ENCODE measurements at regions not wholly inside any gene's neighbourhood (a gene's known extent, or its start where the extent isn't known, plus 50 kb on each side); places are given as distances from the start of the nearest gene placed in this dataset.
A peak's percentile ranks its signal among the peaks of the same experiment; 100 is the strongest.

DNA sequence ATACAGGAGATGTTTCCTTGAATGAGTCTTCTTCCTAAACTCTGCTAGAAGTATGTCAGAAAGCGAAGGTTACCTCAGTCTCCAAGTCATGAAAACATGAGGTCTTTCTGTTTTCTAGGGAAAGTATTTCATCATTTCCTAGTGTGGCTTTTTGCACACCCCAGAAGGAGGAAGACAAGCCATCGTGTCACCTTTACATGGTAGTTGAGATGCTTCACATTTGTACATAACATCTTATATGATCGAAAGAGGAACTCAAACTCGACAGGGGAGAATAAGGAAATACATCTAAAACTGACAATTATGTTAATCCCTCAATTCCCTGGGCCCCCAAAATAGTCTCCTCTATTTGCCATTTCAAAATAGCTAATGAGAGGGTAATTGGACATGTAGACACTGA is 214.1 kb upstream of the PLEKHG7 start:
- Histone ChIP-seq H3K4ac (ENCODE audit: low read depth in 1 of 2, low read length in 2 of 2) (no peak overlapping the region), H3K36me3 (ENCODE audit: control insufficient read depth in 1 of 2, insufficient read depth in 2 of 2, low read depth in 1 of 2, low read length in 2 of 2) (no peaks in the 10 kb centered on the region), H2BK15ac (ENCODE audit: low read depth, poor library complexity, severe bottlenecking) (no peak overlapping the region), H3K14ac (ENCODE audit: low read length in 2 of 2) (no peak overlapping the region), H2BK12ac (ENCODE audit: low read length in 2 of 2) (no peak overlapping the region), H2BK5ac (ENCODE audit: low read depth, low read length, poor library complexity, severe bottlenecking) (no peak overlapping the region), H3K79me1 (replicated peaks; ENCODE audit: low read length, poor library complexity, severe bottlenecking) (no peaks in the 10 kb centered on the region), H2AK5ac (ENCODE audit: low read length, severe bottlenecking) (no peak overlapping the region), H3K4me2 (ENCODE audit: low read length, poor library complexity, severe bottlenecking) (no peak overlapping the region), H3K23ac (ENCODE audit: low read length in 2 of 2) (no peak overlapping the region), H4K8ac (ENCODE audit: low read length) (no peak overlapping the region), H3K27ac (ENCODE audit: low read length, poor library complexity, severe bottlenecking) (no peak overlapping the region), H3K27me3 (ENCODE audit: control insufficient read depth in 1 of 2, insufficient read depth in 1 of 2, low read length in 2 of 2) (no peaks in the 10 kb centered on the region), H3K4me3 (ENCODE audit: insufficient read depth in 1 of 2, low read depth in 1 of 2, low read length in 2 of 2) (no peak overlapping the region), H3K18ac (ENCODE audit: low read depth in 1 of 2, low read length in 2 of 2) (no peak overlapping the region), H3K9ac (ENCODE audit: low read length) (no peak overlapping the region), H2AFZ (ENCODE audit: low read depth, low read length) (no peak overlapping the region), H4K91ac (ENCODE audit: low read length) (no peak overlapping the region), H2BK120ac (ENCODE audit: low read depth, low read length) (no peak overlapping the region), H3K9me3 (ENCODE audit: control insufficient read depth, low read length) (peaks cover 6% of the 10 kb centered on the region), H3K4me1 (ENCODE audit: control insufficient read depth, insufficient read depth, low read depth, low read length) (no peaks in the 10 kb centered on the region)
- 100% methylated on average over 1 of the region's 4 CpGs for WGBS
- no peak for DNase-seq

- Histone ChIP-seq H2AFZ (ENCODE audit: low read depth, low read length) (no peak overlapping the region), H2BK12ac (ENCODE audit: low read length in 2 of 2) (no peak overlapping the region), H3K23ac (ENCODE audit: low read length in 2 of 2) (no peak overlapping the region), H3K9me3 (ENCODE audit: control insufficient read depth, low read length) (peaks cover 6% of the 10 kb centered on the region), H3K14ac (ENCODE audit: low read length in 2 of 2) (no peak overlapping the region), H3K4me1 (ENCODE audit: control insufficient read depth, insufficient read depth, low read depth, low read length) (no peaks in the 10 kb centered on the region), H2AK5ac (ENCODE audit: low read length, severe bottlenecking) (no peak overlapping the region), H2BK15ac (ENCODE audit: low read depth, poor library complexity, severe bottlenecking) (no peak overlapping the region), H4K8ac (ENCODE audit: low read length) (no peak overlapping the region), H3K79me1 (replicated peaks; ENCODE audit: low read length, poor library complexity, severe bottlenecking) (no peaks in the 10 kb centered on the region), H3K4me3 (ENCODE audit: insufficient read depth in 1 of 2, low read depth in 1 of 2, low read length in 2 of 2) (no peak overlapping the region), H3K27me3 (ENCODE audit: control insufficient read depth in 1 of 2, insufficient read depth in 1 of 2, low read length in 2 of 2) (no peaks in the 10 kb centered on the region), H4K91ac (ENCODE audit: low read length) (no peak overlapping the region), H2BK120ac (ENCODE audit: low read depth, low read length) (no peak overlapping the region), H3K27ac (ENCODE audit: low read length, poor library complexity, severe bottlenecking) (no peak overlapping the region), H3K4me2 (ENCODE audit: low read length, poor library complexity, severe bottlenecking) (no peak overlapping the region), H2BK5ac (ENCODE audit: low read depth, low read length, poor library complexity, severe bottlenecking) (no peak overlapping the region), H3K36me3 (ENCODE audit: control insufficient read depth in 1 of 2, insufficient read depth in 2 of 2, low read depth in 1 of 2, low read length in 2 of 2) (no peaks in the 10 kb centered on the region), H3K9ac (ENCODE audit: low read length) (no peak overlapping the region), H3K18ac (ENCODE audit: low read depth in 1 of 2, low read length in 2 of 2) (no peak overlapping the region), H3K4ac (ENCODE audit: low read depth in 1 of 2, low read length in 2 of 2) (no peak overlapping the region)
- DNase-seq, result no peak
Observed at GRCh38 chr12:92487138-92487485, 215.7 kb upstream of the PLEKHG7 start.

GRCh38 chr12:92486443-92487137 is 216.2 kb upstream of the PLEKHG7 start:
- Histone ChIP-seq H3K9ac (ENCODE audit: low read length) (no peak overlapping the region), H3K14ac (ENCODE audit: low read length in 2 of 2) (no peak overlapping the region), H2BK5ac (ENCODE audit: low read depth, low read length, poor library complexity, severe bottlenecking) (no peak overlapping the region), H3K79me1 (replicated peaks; ENCODE audit: low read length, poor library complexity, severe bottlenecking) (no peaks in the 10 kb centered on the region), H3K4me3 (ENCODE audit: insufficient read depth in 1 of 2, low read depth in 1 of 2, low read length in 2 of 2) (no peak overlapping the region), H3K23ac (ENCODE audit: low read length in 2 of 2) (no peak overlapping the region), H3K27me3 (ENCODE audit: control insufficient read depth in 1 of 2, insufficient read depth in 1 of 2, low read length in 2 of 2) (no peaks in the 10 kb centered on the region), H3K9me3 (ENCODE audit: control insufficient read depth, low read length) (peaks cover 3% of the 10 kb centered on the region), H3K36me3 (ENCODE audit: control insufficient read depth in 1 of 2, insufficient read depth in 2 of 2, low read depth in 1 of 2, low read length in 2 of 2) (no peaks in the 10 kb centered on the region), H4K8ac (ENCODE audit: low read length) (no peak overlapping the region), H3K4me2 (ENCODE audit: low read length, poor library complexity, severe bottlenecking) (no peak overlapping the region), H2BK120ac (ENCODE audit: low read depth, low read length) (no peak overlapping the region), H2BK12ac (ENCODE audit: low read length in 2 of 2) (no peak overlapping the region), H4K91ac (ENCODE audit: low read length) (no peak overlapping the region), H3K4ac (ENCODE audit: low read depth in 1 of 2, low read length in 2 of 2) (no peak overlapping the region), H3K18ac (ENCODE audit: low read depth in 1 of 2, low read length in 2 of 2) (no peak overlapping the region), H2AFZ (ENCODE audit: low read depth, low read length) (no peak overlapping the region), H2BK15ac (ENCODE audit: low read depth, poor library complexity, severe bottlenecking) (no peak overlapping the region), H3K27ac (ENCODE audit: low read length, poor library complexity, severe bottlenecking) (no peak overlapping the region), H3K4me1 (ENCODE audit: control insufficient read depth, insufficient read depth, low read depth, low read length) (no peaks in the 10 kb centered on the region), H2AK5ac (ENCODE audit: low read length, severe bottlenecking) (no peak overlapping the region)
- 8% methylated on average over 1 of the region's 3 CpGs for WGBS
- DNase-seq, result peak; percentile 86

DNA sequence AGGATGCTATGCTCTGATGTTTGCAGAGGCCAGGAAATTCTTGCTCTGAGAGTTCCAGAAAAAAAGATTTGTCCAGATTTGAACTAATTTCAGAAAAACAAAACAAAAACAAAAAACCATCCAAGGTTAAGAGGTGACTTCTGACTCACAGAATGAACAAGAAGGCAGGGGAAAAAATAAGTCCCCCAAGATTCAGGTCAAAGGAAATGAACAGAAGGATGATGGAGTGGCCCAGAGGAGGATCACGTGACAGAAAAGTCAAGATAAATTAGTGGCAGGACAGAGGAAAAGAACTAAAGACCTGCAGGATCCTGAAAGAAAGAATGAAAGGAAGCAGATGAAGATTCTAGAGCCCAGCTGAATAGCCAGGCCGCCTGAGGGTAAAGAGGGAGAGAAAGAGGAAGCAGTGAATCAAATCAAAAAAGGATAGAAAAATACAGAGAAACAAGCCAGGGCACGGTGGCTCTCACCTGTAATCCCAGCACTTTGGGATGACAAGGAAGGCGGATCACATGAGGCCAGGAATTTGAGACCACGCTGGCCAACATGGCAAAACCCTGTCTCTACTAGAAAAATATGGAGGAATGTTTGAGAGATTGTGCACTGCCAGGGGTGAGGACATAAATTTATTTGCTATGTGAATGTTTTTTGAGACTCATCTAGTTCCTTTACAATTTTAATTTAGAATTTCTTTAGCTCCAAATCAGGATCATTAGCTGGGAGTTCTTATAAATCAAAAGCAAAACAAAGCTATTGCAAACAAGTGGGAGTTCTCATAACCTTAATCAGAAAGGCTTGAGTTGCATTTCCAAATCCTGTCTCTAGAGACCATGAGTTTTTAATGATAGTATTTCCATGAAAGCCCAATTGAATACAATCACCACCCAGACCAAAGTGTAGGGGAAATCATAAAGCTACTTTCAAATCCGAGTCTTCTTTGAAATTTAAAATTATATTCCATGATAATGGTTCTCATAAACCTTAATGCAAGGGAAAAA is 217.1 kb upstream of the PLEKHG7 start:
- no peak overlapping the region for H2BK120ac ChIP-seq (ENCODE audit: low read depth, low read length)
- no peaks in the 10 kb centered on the region for H3K36me3 ChIP-seq (ENCODE audit: control insufficient read depth in 1 of 2, insufficient read depth in 2 of 2, low read depth in 1 of 2, low read length in 2 of 2)
- no peaks in the 10 kb centered on the region for H3K79me1 ChIP-seq (replicated peaks; ENCODE audit: low read length, poor library complexity, severe bottlenecking)
- no peak overlapping the region for H3K14ac ChIP-seq (ENCODE audit: low read length in 2 of 2)
- WGBS, result 54% methylated on average over 5 of the region's 6 CpGs
- no peaks in the 10 kb centered on the region for H3K27me3 ChIP-seq (ENCODE audit: control insufficient read depth in 1 of 2, insufficient read depth in 1 of 2, low read length in 2 of 2)
- no peak overlapping the region for H2AK5ac ChIP-seq (ENCODE audit: low read length, severe bottlenecking)
- no peaks in the 10 kb centered on the region for H3K4me1 ChIP-seq (ENCODE audit: control insufficient read depth, insufficient read depth, low read depth, low read length)
- H3K4ac ChIP-seq (ENCODE audit: low read depth in 1 of 2, low read length in 2 of 2), result peak overlapping the region in 1 of 2 experiments; percentile 96
- no peak overlapping the region for H3K4me3 ChIP-seq (ENCODE audit: insufficient read depth in 1 of 2, low read depth in 1 of 2, low read length in 2 of 2)
- no peak overlapping the region for H3K4me2 ChIP-seq (ENCODE audit: low read length, poor library complexity, severe bottlenecking)
- H2BK12ac ChIP-seq (ENCODE audit: low read length in 2 of 2), result peak overlapping the region in 1 of 2 experiments; percentile 52
- H3K9ac ChIP-seq (ENCODE audit: low read length), result no peak overlapping the region
- H3K9me3 ChIP-seq (ENCODE audit: control insufficient read depth, low read length), result no peaks in the 10 kb centered on the region
- H2AFZ ChIP-seq (ENCODE audit: low read depth, low read length), result no peak overlapping the region
- H2BK5ac ChIP-seq (ENCODE audit: low read depth, low read length, poor library complexity, severe bottlenecking), result no peak overlapping the region
- H4K91ac ChIP-seq (ENCODE audit: low read length), result no peak overlapping the region
- peak overlapping the region in 1 of 2 experiments; percentile 76 for H3K18ac ChIP-seq (ENCODE audit: low read depth in 1 of 2, low read length in 2 of 2)
- DNase-seq, result peak; percentile 51
- no peak overlapping the region for H3K27ac ChIP-seq (ENCODE audit: low read length, poor library complexity, severe bottlenecking)
- H3K23ac ChIP-seq (ENCODE audit: low read length in 2 of 2), result no peak overlapping the region
- H4K8ac ChIP-seq (ENCODE audit: low read length), result no peak overlapping the region
- H2BK15ac ChIP-seq (ENCODE audit: low read depth, poor library complexity, severe bottlenecking), result no peak overlapping the region

Data from mesenchymal stem cell (in vitro differentiated cells and primary cell).